ENCODE measurements at regions not wholly inside any gene's neighbourhood (a gene's known extent, or its start where the extent isn't known, plus 50 kb on each side); places are given as distances from the start of the nearest gene placed in this dataset.

DNA sequence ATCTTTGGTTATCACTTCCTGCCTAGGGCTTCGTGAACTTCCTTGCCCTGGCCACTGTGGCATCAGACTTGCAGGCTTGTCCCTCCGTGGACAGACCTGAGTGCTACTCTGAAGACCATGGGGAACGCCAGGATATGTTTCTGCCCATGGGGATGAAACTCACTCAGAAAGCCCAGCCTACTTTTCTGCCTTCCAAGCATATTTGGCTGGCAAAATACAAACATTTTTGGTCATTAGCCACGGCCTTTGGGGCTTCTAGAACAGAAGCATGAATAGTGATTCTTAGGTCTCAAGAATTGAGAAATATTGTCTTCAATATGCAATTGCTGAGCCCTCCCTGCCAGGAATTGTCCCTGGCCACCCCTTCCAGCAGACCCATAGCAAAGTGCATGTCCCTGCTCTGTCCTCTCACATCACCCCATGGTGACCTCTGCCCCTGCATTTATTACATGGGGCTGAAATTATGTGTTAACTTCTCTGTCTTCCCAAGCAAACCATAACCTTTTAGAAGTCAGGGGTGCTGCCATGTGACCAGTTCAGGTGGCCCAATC, 152.4 kb downstream of the OSR1 start:
- Histone ChIP-seq H3K9me1 (ENCODE audit: control insufficient read depth, extremely low read depth, insufficient read depth, low read length) (no peaks in the 10 kb centered on the region), H3K4me2 (ENCODE audit: control insufficient read depth, extremely low read depth, insufficient read depth, low read depth, low read length) (no peak overlapping the region), H3K79me2 (ENCODE audit: control insufficient read depth, insufficient read depth, low read length) (no peaks in the 10 kb centered on the region), H3K27ac (ENCODE audit: control insufficient read depth, insufficient read depth, low read length) (no peak overlapping the region), H3K4me3 (ENCODE audit: control insufficient read depth in 2 of 3, extremely low read depth in 1 of 3, insufficient read depth in 2 of 3, low read depth in 1 of 3, low read length in 3 of 3) (no peak overlapping the region), H3K9me3 (ENCODE audit: control insufficient read depth, low read depth, low read length) (no peaks in the 10 kb centered on the region), H3K36me3 (ENCODE audit: control insufficient read depth in 2 of 2, extremely low read depth in 1 of 2, insufficient read depth in 2 of 2, low read length in 2 of 2) (no peaks in the 10 kb centered on the region), H4K20me1 (ENCODE audit: control insufficient read depth, extremely low read depth, insufficient read depth, low read length) (no peaks in the 10 kb centered on the region), H2AFZ (ENCODE audit: control insufficient read depth, low read length) (no peak overlapping the region), H3K4me1 (ENCODE audit: control insufficient read depth, extremely low read depth, insufficient read depth, low read length) (no peaks in the 10 kb centered on the region), H3K27me3 (ENCODE audit: control insufficient read depth, extremely low read depth, insufficient read depth, low read length) (no peaks in the 10 kb centered on the region), H3K9ac (ENCODE audit: control insufficient read depth, extremely low read depth, insufficient read depth, low read length) (no peak overlapping the region)
- FAIRE-seq (no peak), DNase-seq (ENCODE audit: low read depth, low spot score) (no peak)
- dilution Hi-C loops (cut with MboI; ENCODE audit: extremely low pct_ligation_motif_present, low sequenced_read_pairs), result no loop called here
- TF ChIP-seq EZH2 (IDR thresholded peaks at IDR 0.05; ENCODE audit: low read length), result no peak
- TF ChIP-seq, protein P1, sequence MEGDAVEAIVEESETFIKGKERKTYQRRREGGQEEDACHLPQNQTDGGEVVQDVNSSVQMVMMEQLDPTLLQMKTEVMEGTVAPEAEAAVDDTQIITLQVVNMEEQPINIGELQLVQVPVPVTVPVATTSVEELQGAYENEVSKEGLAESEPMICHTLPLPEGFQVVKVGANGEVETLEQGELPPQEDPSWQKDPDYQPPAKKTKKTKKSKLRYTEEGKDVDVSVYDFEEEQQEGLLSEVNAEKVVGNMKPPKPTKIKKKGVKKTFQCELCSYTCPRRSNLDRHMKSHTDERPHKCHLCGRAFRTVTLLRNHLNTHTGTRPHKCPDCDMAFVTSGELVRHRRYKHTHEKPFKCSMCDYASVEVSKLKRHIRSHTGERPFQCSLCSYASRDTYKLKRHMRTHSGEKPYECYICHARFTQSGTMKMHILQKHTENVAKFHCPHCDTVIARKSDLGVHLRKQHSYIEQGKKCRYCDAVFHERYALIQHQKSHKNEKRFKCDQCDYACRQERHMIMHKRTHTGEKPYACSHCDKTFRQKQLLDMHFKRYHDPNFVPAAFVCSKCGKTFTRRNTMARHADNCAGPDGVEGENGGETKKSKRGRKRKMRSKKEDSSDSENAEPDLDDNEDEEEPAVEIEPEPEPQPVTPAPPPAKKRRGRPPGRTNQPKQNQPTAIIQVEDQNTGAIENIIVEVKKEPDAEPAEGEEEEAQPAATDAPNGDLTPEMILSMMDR (optimal IDR thresholded peaks at IDR 0.05 in 1 of 3, IDR thresholded peaks at IDR 0.05 in 1 of 3, conservative IDR thresholded peaks at IDR 0.05 in 1 of 3; ENCODE audit: extremely low read depth in 1 of 3, insufficient read depth in 2 of 3, low read length in 3 of 3), result no peak

DNA sequence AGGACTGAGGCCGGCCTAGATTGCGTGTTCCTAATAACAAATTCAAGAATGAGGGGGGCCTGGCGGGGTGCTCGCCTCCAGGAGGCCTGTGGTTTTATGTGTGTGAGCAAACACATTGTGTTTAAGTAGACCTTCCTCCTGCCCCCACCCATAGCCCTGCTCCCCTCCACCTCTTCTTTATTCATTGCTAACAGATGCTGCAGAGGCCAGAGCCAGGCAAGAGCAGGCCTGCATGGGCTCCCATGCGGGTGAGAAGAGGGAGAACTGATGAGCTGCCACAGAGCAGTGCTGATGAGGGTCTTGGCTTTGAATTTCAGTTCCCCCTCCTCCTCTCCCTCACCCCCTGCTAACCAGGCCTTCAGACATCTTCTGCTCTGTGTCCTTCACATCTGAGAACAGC, 154.6 kb downstream of the OSR1 start:
- FAIRE-seq (no peak), DNase-seq (ENCODE audit: low read depth, low spot score) (no peak)
- dilution Hi-C loops (cut with MboI; ENCODE audit: extremely low pct_ligation_motif_present, low sequenced_read_pairs), result no loop called here
- H3K4me2 ChIP-seq (ENCODE audit: control insufficient read depth, extremely low read depth, insufficient read depth, low read depth, low read length), result no peak overlapping the region
- H3K79me2 ChIP-seq (ENCODE audit: control insufficient read depth, insufficient read depth, low read length), result no peaks in the 10 kb centered on the region
- no peak for TF ChIP-seq EZH2 (IDR thresholded peaks at IDR 0.05; ENCODE audit: low read length)
- TF ChIP-seq, protein P1 (optimal IDR thresholded peaks at IDR 0.05 in 1 of 3, IDR thresholded peaks at IDR 0.05 in 1 of 3, conservative IDR thresholded peaks at IDR 0.05 in 1 of 3; ENCODE audit: extremely low read depth in 1 of 3, insufficient read depth in 2 of 3, low read length in 3 of 3), result no peak
- H3K9me1 ChIP-seq (ENCODE audit: control insufficient read depth, extremely low read depth, insufficient read depth, low read length), result no peaks in the 10 kb centered on the region
- no peak overlapping the region for H2AFZ ChIP-seq (ENCODE audit: control insufficient read depth, low read length)
- H3K4me1 ChIP-seq (ENCODE audit: control insufficient read depth, extremely low read depth, insufficient read depth, low read length), result no peaks in the 10 kb centered on the region
- no peaks in the 10 kb centered on the region for H3K9me3 ChIP-seq (ENCODE audit: control insufficient read depth, low read depth, low read length)
- no peak overlapping the region for H3K4me3 ChIP-seq (ENCODE audit: control insufficient read depth in 2 of 3, extremely low read depth in 1 of 3, insufficient read depth in 2 of 3, low read depth in 1 of 3, low read length in 3 of 3)
- no peaks in the 10 kb centered on the region for H3K27me3 ChIP-seq (ENCODE audit: control insufficient read depth, extremely low read depth, insufficient read depth, low read length)
- no peaks in the 10 kb centered on the region for H4K20me1 ChIP-seq (ENCODE audit: control insufficient read depth, extremely low read depth, insufficient read depth, low read length)
- H3K9ac ChIP-seq (ENCODE audit: control insufficient read depth, extremely low read depth, insufficient read depth, low read length), result no peak overlapping the region
- no peak overlapping the region for H3K27ac ChIP-seq (ENCODE audit: control insufficient read depth, insufficient read depth, low read length)
- H3K36me3 ChIP-seq (ENCODE audit: control insufficient read depth in 2 of 2, extremely low read depth in 1 of 2, insufficient read depth in 2 of 2, low read length in 2 of 2), result no peaks in the 10 kb centered on the region

Data from keratinocyte (primary cell).